Fibroblast of skin of left biceps (primary cell): ENCODE measurements at regions not wholly inside any gene's neighbourhood (a gene's known extent, or its start where the extent isn't known, plus 50 kb on each side); places are given as distances from the start of the nearest gene placed in this dataset.

Experiments
- DNase-seq, 2 experiments: peaks; one replicate each; pipeline ENCODE4 v3.0.0-alpha.2; 2013; ENCODE audit warnings: low read depth in 2 of 2

GRCh38 chr10:105370692-105371091 lies 729.6 kb downstream of the SORCS3 start:
- DNase-seq: no peak

- DNase-seq: no peak
These were observed 718.6 kb downstream of the SORCS3 start for GRCh38 chr10:105359708-105360107.

GRCh38 chr10:105358911-105359310 lies 717.8 kb downstream of the SORCS3 start:
- DNase-seq: peak; percentile 6 to 9

- DNase-seq: no peak
These were observed 715.5 kb downstream of the SORCS3 start for GRCh38 chr10:105356626-105357025.

GRCh38 chr10:105354010-105354409 lies 712.9 kb downstream of the SORCS3 start:
- no peak for DNase-seq

- DNase-seq: no peak
These were observed 711.7 kb downstream of the SORCS3 start for GRCh38 chr10:105352827-105353226.

GRCh38 chr10:105352281-105352680 lies 711.2 kb downstream of the SORCS3 start:
- DNase-seq: no peak

- no peak for DNase-seq
These were observed 710.1 kb downstream of the SORCS3 start for GRCh38 chr10:105351187-105351586.

GRCh38 chr10:105347487-105347886 lies 706.4 kb downstream of the SORCS3 start:
- no peak for DNase-seq

- DNase-seq: no peak
These were observed 701.5 kb downstream of the SORCS3 start for GRCh38 chr10:105342606-105343005.

GRCh38 chr10:105339669-105340068 lies 698.6 kb downstream of the SORCS3 start:
- no peak for DNase-seq

GRCh38 chr10:105328503-105329133 lies 687.5 kb downstream of the SORCS3 start:
- no peak for DNase-seq
